HG02588 (cell line): ENCODE measurements at regions not wholly inside any gene's neighbourhood (a gene's known extent, or its start where the extent isn't known, plus 50 kb on each side); places are given as distances from the start of the nearest gene placed in this dataset.

Experiments used
- ATAC-seq: cut with Tn5 transposase; IDR thresholded peaks from one replicate; pipeline ENCODE4 v1.9.1; 2021; ENCODE audit warnings: mild to moderate bottlenecking, moderate library complexity; ENCODE audit not compliant: unreplicated experiment

DNA sequence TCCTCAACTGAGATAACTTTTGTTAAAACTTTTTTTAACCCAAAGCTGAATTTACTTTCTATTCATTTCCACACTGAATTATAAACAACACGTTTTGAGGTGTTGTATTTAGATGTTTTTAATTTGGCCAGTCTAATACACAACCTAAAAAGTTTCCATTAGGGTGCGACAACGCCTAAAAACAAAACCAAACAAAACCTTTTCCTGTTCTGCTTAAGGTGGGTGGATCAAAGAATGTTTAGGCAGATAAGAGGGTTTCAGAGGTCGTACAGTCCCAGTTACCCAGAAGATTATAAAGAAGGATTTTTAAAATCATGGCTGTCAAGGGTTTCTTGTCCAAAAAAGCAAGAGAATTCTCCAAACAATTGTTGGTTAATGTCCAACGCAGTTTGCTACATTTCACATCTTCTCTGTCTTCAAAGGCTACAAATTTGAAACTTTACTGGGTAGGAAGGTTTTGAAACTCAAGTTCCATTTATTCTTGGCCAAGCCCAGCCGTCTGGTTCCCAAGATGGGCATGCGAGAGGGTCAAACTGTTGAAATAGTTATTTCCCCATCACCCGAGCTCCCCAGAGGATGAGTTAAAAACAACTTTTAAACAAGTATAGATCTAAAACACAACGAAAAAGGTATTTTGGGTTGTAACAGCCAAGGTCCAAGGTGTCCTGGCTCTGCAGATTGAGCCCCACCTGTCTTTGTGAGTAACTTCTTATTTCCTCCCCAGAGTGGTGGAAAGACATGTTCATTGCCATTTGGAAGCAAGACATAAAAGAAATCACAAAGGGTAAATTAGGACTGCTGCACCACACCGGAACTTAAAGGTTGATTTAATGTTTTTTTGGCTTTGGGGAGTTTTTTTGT lies 122.8 kb upstream of the MAP3K1 start:
- ATAC-seq = peak; percentile 55

DNA sequence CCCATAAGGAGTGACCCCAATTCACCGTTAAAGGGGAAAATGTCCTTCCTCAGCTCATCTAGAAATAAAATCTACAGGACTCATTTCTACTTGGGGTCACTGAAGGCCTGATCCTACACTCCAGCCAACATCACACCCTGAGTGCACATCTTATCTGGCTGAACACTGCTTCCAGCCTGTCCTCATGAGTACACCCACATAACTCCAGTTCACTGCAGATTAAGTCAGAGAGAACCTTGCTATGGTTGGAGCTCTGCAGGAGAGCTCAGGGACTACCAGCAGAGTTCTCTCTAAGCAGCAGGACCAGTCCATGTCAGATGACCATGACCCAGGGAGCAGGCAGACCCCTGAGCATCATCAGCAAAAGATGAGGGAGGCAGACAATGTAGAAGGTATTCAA lies 126.9 kb upstream of the MAP3K1 start:
- no peak for ATAC-seq

DNA sequence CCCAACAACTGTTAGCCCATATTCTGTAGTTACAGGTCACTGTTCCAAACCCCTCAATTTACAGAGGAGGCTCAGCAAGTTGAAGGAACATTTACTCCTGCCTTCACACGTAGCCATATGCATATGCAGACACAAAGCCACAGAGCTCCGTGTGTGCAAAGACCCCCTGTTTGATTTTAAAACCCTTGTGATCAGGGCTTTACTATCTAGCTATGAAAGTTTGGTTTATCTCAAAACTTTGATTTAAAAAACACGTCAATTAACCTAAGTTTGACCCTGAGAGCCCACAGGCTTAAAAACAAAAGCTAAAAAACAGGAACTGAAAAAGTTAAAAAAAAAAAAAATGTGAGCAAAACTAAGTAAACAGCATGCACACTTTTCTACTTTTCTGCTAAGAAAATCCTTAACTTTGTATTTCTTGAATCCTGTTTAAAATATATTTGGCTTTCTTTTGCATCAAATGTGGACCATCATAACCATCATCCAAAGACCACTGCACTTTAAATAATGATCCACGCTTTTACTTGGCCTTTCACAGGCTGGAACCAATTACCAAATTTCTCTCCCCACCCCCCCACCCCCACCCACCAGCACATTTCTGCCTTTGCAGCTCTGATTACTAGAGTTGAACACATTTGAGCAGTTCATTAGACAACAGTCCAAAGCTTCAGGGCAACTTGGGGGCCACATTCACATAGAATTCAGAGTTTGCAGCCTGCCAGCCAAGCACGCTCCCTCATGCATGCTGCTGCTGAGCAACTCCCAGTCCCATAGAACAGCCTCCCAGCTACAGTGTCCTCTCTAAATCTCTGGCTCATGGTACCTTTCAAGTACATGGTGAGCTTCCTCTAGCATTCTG lies 128.8 kb upstream of the MAP3K1 start:
- peak; percentile 71 for ATAC-seq

DNA sequence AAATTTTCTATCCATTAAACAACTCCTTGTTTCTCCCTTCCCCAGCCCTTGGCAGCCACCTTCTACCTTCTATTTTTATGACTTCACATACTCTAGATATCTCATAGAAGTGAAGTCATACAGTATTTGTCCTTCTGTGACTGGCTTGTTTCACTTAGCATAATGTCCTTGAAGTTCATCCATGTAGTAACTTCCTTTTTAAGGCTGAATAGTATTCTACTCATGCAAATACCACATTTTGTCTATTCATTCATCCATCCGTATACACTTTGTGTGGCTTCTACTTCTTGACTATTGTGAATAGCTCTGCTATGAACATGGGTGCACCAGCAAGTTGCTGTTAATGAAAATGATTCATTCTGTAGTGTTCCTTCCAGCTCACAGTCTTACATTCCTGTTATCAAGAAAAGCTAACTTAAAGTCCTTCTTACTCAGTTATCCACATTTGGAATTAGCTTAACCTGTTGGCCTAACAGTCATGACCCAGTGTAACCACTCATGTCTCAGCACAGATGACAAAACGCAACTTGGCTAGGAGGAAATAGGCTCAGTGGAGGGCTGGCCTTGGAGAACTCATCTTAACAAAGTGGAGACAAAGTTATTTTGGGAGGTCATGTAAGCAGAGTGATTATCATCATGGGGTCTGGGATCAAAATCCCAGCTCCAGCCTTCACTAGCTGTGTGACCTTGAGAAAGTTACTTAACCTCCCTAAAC lies 129.7 kb upstream of the MAP3K1 start:
- no peak for ATAC-seq

DNA sequence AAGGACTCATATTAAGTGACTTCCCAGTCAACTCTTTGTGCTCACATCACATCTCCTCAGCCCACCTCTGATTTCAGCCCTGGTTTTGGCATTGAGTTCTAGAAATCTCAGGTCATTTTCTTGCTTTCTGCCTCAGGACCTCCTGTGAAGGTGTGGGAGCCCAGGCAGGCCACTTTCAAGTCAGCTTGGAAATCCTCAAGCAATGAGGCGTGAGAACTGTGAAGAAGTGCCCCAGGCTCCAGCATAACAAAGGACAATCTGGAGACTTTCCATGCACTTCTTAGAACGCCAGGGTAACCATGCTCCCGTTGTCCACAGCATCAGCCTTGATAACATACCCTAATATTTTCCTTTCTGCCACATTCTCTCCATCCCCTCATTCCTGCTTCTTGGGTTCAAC lies 131.2 kb upstream of the MAP3K1 start:
- ATAC-seq = no peak

DNA sequence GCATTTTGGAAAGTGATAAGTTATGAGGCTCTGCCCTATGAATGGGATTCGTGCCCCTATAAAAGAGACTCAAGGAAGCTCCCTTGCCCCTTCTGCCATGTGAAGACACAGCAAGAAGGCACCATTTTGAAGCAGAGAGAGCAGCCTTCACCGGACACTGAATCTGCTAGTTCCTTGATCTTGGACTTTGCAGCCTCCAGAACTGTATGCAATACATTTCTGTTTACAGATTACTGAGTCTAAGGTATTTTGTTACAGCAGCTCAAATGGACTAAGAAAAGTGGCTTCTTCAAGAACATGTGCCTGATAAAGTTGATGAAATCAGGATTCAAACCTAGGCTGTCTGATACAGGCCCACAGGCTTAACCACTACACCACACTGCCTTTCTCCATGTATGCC lies 131.6 kb upstream of the MAP3K1 start:
- no peak for ATAC-seq

DNA sequence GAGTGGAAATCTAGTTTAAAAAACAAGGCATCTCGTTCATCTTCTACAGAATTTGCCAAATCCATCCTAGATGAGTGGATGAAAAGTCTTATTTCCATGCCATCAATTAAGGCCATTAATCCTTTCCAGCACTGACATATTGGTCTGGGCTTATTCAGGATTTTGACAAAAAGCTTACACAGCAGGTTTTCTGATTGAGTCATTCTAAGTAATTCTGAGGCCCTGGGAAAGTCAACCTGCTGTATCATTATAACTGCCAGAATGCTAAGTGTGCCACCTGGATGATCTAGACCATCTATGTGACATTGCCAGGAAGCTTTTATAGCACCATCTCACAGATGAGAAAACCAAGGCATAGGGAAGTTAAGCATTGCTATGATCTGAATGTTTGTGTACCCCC lies 132.1 kb upstream of the MAP3K1 start:
- no peak for ATAC-seq

DNA sequence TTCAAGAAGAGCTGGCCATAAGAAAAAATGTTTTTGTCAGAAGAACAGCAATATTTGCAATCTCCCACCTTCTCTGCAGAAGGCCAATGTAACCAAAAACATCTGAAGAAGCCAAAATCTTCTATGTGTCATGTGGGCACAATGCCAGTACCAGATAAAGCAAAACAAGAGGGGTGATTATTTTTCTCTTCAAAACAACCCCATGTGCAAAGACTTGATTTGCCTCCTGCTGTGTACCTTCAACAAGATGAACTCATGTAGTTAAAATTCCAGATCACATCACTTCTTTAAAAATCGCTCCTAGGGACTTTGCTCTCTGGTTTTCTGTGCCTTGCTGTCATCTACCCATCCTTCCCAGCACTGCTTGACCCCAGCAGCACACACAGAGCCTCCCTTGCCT lies 134.0 kb upstream of the MAP3K1 start:
- ATAC-seq = no peak

DNA sequence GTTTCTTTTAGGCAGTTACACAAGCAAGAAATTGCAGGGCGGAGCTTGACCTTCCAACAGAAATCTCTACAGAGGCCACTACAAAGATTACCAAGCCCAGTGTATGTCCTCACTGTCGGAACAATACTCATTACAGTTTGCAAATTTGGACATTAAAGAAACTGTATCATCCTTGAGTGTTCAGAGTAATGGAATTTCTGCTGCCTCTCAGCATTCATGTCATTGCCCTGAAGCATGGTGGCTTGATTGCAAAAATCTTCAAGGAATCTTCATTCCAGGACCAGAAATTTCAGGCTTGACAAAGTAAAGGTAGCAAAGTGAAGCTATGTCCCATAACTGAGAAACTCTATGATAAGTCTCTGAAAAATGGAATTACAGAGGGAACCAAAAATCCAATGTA lies 134.6 kb upstream of the MAP3K1 start:
- ATAC-seq = no peak

DNA sequence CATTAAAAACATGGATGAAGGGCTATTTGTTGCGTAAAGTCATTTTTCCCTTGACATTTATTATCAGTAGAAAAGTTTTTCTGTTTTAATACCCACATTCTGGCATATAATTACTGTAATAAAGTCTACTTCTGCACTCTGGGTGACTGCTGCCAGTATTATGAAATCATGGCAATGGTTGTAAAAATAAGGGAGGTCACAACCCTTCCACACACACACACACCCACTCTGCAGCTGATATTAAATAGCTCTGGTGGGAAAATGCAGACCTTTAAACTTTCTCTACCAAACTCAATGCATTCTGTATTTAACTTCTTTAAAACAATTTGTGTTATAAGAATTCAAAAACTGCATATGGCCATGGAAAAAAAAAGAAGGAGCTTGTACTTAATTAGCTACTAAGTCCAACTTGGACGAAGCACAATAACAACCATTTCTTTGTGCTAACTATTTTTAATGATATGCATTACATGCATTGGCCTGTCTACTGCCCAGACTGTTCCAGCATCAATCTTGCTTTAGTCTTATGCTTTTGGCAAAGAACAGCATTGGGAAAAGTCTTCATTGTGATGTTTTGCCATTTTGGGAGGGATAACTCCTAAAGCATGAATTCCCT lies 137.6 kb upstream of the MAP3K1 start:
- no peak for ATAC-seq

DNA sequence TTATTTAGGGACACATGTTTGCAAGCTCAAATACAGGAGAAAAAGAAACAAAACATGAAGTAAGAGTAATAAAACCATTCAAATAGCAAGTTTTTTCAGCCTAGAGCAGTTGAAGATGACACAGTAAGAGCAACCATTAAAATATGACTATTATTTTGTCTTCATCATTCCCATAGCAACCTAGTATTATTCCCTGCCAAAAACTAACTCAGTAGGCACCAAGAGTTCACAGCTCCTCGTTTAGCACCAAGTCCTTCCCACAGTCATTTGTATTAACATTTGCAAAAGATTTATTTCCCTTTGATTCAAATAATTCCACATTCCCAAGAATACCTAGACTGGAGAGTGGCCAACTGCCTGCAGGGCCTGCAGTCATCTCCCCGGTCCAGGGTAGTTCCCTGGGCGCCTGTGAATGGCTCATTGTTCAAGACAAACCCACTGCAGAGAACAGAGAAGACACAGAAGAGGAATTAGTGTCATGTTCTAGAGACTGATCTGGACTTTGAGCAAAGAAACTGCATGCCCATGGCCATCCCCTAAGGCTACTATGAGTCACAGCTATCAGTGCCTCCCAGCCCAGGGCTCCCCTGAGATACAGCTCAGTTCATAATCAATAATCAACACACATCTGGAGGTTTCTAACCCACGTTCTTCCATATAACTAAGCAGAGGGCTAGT lies 139.1 kb upstream of the MAP3K1 start:
- ATAC-seq = peak; percentile 71

DNA sequence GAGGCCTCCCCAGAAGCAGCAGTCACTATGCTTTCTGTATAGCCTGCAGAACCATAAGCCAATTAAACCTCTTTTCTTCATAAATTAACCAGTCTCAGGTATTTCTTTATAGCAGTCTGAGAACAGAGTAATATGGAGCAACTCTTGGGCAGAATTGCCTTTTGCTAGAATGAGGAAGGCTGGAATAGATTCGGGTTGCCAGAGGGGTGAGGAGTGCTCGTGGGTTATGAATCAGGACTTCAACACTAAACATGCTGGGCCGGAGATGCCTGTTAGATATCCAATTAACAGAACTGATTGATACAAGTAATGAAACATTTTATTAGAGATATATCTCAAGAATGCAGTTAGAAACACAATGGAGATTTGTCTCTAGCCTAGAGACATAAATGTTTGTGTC lies 140.9 kb upstream of the MAP3K1 start:
- ATAC-seq = no peak

DNA sequence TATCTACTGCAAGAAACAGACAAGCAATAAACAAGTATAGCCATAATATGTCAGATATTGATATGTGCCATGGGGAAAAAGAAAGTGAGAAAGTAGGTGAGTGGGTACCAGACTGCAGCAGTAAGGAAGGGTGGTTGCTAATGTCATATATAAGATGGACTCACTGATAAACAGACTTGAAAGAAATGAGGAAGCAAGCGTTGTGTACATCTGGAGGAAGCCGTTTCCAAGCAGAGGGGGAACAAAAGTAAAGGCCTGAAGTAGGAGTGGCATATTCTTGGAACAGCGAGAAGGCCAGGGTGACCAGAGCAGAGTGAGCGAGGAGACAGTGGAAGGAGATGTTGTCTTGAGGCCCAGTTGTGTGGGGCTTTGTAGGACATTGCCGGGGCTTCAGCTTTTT lies 142.2 kb upstream of the MAP3K1 start:
- no peak for ATAC-seq

DNA sequence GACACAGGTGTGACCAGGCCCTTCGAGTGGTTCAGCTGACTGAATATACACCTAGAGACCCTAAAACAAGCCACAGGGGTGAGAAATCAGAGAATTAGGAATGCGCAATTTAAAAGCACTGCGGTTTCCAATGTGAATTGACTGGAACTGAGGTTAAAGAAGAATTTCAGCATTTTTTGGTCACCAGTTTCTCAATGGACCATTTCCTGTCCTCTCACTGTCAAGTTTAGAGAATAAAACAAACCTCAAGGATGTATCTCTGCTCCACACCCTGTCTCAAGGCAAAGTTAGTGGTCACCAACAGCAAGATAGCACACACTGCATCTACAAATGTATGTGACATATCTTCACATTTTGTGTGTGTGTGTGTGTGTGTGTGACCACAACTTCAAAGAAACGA lies 143.8 kb upstream of the MAP3K1 start:
- no peak for ATAC-seq

DNA sequence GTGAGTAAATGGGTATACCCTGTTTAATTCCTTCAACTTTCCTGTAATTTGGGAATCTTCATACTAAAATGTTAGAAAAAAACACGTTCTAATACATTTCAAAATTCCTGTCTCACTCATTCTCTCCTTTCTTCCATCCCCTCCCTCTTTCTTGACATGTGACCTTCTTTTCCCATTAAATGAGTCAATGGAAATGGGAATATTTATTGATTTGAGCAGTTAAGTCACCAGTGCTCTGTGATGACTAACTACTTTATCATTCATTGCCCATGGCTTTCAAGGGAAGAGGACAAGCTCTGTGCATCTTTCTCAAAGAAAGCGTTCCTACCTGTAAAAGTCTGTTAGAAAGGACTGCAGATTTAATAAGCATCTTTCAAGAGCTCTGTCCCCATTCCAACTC lies 144.4 kb upstream of the MAP3K1 start:
- ATAC-seq = no peak

DNA sequence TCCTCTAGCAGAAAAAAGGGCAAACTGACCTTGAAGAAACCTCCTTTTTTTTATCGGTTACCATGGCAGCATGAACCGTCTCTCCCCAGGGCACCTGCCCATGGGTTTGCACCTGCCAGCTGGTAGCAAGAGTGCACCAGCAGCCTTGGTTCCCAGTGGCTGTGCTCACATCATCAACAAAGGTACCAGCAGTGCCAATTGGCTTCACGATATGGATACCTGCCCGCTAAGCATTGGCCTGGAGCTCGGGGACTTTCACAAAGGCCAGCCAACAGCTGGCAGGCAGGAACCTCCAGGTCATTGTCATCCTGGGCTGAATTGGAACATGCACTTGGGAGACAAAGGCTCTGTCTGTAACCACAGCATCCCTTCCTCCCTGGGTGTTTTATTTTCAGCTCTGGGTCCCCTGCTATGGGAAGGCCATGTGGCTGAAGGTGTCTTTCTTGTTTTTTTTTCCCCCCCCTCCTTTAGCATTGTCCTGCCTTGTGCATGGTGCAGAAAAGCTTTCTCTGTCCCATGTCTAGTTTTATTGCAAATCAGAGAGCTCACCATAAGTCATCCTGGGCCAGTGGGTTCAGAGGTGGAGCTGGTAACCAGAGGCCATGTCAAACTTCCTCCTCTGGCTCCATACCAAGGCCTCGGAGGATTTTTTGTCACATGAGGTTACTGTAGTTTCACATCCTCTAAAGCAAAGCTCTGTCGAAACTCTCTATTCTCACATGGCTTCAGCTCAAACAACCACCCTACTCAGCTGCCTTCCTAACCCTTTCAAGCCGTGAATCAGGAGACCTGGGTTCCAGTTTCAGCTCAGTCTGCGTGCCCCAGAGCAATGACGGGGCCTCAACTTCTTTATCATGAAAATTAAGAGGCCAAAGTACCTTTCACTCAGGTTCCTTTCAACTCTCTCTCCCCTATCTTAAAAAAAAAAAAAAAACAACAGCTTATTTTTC lies 145.5 kb upstream of the MAP3K1 start:
- peak; percentile 98 for ATAC-seq

DNA sequence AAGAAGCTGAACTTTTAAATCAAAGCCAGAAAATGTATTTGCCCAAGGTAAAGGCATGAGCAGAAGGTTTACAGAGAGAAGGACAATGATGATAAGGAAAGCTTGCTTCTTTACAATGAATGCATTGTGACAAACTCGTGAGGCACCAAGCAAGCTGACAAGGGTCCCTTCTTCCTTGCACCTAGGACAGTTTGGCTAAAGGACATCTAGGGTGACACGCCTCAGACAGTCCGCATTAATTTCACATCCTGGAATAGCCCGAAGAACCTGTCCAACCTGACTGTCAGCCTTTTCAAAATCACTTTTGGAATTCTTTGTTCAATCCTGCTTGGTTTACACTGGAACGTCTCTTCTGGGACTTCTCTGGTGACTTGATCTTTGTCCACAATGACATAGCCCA lies 146.4 kb upstream of the MAP3K1 start:
- no peak for ATAC-seq

DNA sequence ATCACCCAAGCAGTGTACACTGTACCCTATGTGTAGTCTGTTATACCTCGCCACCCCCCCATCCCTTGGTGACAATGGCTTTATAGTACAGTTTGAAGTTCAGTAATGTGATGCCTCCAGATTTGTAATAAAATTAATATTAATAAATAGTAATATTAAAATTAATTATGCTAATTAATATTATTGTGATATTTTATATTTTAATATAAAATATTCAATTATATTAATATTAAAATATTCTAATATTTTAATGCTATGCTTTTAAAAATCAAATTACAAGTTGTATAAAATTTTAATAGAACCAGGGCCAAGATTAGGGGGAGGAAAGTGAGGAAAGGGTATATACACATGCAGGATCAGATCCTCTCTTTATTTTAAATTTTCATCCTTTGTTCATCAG lies 147.7 kb upstream of the MAP3K1 start:
- ATAC-seq = no peak

DNA sequence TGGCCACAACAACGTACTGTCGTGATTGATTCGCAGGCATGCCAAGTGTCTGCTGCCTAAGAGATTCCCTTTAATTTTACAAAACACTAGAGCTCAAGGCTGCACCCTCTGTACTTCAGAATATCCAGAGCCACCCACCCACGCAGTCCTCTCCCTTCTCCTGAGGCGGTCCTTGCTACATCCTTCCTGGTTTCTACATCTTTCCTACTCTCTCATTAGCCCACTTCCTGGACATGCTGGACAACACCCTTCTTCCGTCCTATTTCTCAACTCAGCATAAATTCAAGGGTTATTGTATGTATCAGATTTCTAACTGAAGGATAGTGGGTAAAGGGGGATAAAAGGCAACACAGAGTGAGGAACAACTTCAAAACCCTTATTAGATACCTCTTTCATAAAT lies 148.4 kb upstream of the MAP3K1 start:
- ATAC-seq = no peak
